ENCODE measurements at regions not wholly inside any gene's neighbourhood (a gene's known extent, or its start where the extent isn't known, plus 50 kb on each side); places are given as distances from the start of the nearest gene placed in this dataset.

DNA sequence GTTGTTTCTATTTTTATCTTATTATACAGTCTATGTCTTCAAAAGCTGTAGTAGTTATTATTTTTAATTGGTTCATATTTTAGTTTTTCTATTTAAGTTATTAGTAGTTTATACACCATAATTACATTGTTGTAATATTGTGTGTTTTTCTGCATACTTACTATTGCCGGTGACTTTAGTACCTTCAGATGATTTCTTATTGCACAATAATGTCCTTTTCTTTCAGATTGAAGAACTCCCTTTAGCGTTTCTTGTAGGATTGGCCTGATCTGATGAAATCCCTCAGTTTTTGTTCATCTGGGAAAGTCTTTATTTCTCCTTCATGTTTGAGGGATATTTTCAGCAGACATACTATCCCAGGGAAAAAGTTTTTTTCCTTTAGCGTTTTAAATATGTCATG is 74.3 kb upstream of the CREB5 start:
- TF ChIP-seq, protein P1, sequence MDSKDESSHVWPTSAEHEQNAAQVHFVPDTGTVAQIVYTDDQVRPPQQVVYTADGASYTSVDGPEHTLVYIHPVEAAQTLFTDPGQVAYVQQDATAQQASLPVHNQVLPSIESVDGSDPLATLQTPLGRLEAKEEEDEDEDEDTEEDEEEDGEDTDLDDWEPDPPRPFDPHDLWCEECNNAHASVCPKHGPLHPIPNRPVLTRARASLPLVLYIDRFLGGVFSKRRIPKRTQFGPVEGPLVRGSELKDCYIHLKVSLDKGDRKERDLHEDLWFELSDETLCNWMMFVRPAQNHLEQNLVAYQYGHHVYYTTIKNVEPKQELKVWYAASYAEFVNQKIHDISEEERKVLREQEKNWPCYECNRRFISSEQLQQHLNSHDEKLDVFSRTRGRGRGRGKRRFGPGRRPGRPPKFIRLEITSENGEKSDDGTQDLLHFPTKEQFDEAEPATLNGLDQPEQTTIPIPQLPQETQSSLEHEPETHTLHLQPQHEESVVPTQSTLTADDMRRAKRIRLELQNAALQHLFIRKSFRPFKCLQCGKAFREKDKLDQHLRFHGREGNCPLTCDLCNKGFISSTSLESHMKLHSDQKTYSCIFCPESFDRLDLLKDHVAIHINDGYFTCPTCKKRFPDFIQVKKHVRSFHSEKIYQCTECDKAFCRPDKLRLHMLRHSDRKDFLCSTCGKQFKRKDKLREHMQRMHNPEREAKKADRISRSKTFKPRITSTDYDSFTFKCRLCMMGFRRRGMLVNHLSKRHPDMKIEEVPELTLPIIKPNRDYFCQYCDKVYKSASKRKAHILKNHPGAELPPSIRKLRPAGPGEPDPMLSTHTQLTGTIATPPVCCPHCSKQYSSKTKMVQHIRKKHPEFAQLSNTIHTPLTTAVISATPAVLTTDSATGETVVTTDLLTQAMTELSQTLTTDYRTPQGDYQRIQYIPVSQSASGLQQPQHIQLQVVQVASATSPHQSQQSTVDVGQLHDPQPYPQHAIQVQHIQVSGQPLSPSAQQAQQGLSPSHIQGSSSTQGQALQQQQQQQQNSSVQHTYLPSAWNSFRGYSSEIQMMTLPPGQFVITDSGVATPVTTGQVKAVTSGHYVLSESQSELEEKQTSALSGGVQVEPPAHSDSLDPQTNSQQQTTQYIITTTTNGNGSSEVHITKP (tag by site-specific recombination; IDR thresholded peaks at IDR 0.05), result no peak
- TF ChIP-seq, protein P2, sequence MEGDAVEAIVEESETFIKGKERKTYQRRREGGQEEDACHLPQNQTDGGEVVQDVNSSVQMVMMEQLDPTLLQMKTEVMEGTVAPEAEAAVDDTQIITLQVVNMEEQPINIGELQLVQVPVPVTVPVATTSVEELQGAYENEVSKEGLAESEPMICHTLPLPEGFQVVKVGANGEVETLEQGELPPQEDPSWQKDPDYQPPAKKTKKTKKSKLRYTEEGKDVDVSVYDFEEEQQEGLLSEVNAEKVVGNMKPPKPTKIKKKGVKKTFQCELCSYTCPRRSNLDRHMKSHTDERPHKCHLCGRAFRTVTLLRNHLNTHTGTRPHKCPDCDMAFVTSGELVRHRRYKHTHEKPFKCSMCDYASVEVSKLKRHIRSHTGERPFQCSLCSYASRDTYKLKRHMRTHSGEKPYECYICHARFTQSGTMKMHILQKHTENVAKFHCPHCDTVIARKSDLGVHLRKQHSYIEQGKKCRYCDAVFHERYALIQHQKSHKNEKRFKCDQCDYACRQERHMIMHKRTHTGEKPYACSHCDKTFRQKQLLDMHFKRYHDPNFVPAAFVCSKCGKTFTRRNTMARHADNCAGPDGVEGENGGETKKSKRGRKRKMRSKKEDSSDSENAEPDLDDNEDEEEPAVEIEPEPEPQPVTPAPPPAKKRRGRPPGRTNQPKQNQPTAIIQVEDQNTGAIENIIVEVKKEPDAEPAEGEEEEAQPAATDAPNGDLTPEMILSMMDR (tag by site-specific recombination; IDR thresholded peaks at IDR 0.05), result no peak
- no peak for TF ChIP-seq TCF7L2 (IDR thresholded peaks at IDR 0.05; ENCODE audit: borderline replicate concordance, low read depth, low read length)
- no peak for TF ChIP-seq ZBTB21 (tag by site-specific recombination; IDR thresholded peaks at IDR 0.05)
- TF ChIP-seq, protein P3, sequence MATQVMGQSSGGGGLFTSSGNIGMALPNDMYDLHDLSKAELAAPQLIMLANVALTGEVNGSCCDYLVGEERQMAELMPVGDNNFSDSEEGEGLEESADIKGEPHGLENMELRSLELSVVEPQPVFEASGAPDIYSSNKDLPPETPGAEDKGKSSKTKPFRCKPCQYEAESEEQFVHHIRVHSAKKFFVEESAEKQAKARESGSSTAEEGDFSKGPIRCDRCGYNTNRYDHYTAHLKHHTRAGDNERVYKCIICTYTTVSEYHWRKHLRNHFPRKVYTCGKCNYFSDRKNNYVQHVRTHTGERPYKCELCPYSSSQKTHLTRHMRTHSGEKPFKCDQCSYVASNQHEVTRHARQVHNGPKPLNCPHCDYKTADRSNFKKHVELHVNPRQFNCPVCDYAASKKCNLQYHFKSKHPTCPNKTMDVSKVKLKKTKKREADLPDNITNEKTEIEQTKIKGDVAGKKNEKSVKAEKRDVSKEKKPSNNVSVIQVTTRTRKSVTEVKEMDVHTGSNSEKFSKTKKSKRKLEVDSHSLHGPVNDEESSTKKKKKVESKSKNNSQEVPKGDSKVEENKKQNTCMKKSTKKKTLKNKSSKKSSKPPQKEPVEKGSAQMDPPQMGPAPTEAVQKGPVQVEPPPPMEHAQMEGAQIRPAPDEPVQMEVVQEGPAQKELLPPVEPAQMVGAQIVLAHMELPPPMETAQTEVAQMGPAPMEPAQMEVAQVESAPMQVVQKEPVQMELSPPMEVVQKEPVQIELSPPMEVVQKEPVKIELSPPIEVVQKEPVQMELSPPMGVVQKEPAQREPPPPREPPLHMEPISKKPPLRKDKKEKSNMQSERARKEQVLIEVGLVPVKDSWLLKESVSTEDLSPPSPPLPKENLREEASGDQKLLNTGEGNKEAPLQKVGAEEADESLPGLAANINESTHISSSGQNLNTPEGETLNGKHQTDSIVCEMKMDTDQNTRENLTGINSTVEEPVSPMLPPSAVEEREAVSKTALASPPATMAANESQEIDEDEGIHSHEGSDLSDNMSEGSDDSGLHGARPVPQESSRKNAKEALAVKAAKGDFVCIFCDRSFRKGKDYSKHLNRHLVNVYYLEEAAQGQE (tag by site-specific recombination; IDR thresholded peaks at IDR 0.05), result no peak
- no peak for TF ChIP-seq TRIM28 (IDR thresholded peaks at IDR 0.05; ENCODE audit: borderline replicate concordance, low read length)
- TF ChIP-seq, protein P4, sequence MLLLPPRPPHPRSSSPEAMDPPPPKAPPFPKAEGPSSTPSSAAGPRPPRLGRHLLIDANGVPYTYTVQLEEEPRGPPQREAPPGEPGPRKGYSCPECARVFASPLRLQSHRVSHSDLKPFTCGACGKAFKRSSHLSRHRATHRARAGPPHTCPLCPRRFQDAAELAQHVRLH (tag by site-specific recombination; IDR thresholded peaks at IDR 0.05), result no peak
- TF ChIP-seq ZNF24 (tag by site-specific recombination; IDR thresholded peaks at IDR 0.05), result no peak
- TF ChIP-seq KLF1 (tag by site-specific recombination; IDR thresholded peaks at IDR 0.05), result no peak
- TF ChIP-seq, protein P5, sequence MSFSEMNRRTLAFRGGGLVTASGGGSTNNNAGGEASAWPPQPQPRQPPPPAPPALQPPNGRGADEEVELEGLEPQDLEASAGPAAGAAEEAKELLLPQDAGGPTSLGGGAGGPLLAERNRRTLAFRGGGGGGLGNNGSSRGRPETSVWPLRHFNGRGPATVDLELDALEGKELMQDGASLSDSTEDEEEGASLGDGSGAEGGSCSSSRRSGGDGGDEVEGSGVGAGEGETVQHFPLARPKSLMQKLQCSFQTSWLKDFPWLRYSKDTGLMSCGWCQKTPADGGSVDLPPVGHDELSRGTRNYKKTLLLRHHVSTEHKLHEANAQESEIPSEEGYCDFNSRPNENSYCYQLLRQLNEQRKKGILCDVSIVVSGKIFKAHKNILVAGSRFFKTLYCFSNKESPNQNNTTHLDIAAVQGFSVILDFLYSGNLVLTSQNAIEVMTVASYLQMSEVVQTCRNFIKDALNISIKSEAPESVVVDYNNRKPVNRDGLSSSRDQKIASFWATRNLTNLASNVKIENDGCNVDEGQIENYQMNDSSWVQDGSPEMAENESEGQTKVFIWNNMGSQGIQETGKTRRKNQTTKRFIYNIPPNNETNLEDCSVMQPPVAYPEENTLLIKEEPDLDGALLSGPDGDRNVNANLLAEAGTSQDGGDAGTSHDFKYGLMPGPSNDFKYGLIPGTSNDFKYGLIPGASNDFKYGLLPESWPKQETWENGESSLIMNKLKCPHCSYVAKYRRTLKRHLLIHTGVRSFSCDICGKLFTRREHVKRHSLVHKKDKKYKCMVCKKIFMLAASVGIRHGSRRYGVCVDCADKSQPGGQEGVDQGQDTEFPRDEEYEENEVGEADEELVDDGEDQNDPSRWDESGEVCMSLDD (tag by site-specific recombination; IDR thresholded peaks at IDR 0.05), result no peak
- TF ChIP-seq, protein P6, sequence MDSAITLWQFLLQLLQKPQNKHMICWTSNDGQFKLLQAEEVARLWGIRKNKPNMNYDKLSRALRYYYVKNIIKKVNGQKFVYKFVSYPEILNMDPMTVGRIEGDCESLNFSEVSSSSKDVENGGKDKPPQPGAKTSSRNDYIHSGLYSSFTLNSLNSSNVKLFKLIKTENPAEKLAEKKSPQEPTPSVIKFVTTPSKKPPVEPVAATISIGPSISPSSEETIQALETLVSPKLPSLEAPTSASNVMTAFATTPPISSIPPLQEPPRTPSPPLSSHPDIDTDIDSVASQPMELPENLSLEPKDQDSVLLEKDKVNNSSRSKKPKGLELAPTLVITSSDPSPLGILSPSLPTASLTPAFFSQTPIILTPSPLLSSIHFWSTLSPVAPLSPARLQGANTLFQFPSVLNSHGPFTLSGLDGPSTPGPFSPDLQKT (IDR thresholded peaks at IDR 0.05; ENCODE audit: borderline replicate concordance, low read depth, low read length), result no peak
- TF ChIP-seq MEIS1 (CRISPR knock-in tag; IDR thresholded peaks at IDR 0.05; ENCODE audit: borderline replicate concordance), result no peak
